ENCODE measurements at regions not wholly inside any gene's neighbourhood (a gene's known extent, or its start where the extent isn't known, plus 50 kb on each side); places are given as distances from the start of the nearest gene placed in this dataset.
"Not testable (repeated sequence)": the region's sequence is repeated elsewhere in the genome, so short reads cannot be mapped to it uniquely, and the experiment has no call there.

DNA sequence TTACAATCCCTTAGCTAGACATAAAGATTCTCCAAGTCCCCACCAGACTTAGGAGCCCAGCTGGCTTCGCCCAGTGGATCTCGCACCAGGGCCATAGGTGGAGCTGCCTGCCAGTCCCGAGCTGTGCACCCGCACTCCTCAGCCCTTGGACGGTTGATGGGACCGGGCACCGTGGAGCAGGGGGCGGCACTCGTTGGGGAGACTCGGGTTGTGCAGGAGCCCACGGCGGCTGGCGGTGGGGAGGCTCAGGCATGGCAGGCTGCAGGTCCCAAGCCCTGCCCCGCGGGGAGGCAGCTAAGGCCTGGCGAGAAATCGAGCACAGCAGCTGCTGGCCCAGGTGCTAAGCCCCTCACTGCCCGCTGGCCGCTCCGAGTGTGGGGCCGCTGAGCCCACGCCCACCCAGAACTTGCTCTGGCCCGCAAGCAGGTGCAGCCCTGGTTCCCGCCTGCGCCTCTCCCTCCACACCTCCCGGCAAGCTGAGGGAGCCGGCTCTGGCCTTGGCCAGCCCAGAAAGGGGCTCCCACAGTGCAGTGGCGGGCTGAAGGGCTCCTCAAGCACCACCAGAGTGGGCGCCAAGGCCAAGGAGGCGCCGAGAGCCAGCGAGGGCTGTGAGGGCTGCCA lies 275.0 kb upstream of the PDE3A start:
- ATAC-seq, result not testable (repeated sequence)

DNA sequence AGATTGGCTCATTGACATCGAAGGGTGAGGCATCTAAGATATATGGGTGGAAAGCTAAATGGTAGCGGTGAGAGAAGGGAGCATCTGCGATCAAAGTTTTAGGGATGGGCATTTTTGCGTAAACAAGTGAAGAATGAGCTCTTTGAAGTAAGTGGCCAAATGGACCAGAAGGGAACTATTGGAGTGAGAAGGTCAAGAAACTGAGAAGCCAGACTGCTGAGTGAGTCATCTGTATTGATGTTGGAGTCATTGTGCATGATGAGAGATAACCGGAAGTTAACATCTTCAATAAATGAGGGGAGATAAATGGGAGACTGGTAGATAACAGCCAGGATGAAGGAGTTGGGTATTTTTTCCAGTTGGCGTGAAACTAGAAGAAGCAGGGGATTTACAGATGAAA lies 271.9 kb upstream of the PDE3A start:
- no peak for ATAC-seq

DNA sequence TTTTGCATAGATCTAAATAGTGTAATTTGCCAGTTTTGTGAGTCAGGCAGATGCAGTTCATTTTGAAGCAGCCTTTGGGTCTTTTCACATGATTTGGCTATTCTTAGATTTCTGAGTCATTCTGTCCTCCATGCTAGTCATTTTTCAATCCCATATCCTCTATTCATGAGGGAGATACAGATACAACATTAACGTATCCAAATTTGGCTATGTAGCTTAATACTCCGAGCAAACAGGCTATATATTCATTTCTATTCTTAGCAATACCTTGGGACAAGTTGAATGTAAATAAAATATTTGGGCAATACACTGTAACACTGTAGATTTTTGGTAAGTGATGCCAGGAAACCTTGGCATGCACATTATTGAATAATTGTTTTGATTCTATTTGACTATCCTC lies 270.7 kb upstream of the PDE3A start:
- ATAC-seq, result no peak

DNA sequence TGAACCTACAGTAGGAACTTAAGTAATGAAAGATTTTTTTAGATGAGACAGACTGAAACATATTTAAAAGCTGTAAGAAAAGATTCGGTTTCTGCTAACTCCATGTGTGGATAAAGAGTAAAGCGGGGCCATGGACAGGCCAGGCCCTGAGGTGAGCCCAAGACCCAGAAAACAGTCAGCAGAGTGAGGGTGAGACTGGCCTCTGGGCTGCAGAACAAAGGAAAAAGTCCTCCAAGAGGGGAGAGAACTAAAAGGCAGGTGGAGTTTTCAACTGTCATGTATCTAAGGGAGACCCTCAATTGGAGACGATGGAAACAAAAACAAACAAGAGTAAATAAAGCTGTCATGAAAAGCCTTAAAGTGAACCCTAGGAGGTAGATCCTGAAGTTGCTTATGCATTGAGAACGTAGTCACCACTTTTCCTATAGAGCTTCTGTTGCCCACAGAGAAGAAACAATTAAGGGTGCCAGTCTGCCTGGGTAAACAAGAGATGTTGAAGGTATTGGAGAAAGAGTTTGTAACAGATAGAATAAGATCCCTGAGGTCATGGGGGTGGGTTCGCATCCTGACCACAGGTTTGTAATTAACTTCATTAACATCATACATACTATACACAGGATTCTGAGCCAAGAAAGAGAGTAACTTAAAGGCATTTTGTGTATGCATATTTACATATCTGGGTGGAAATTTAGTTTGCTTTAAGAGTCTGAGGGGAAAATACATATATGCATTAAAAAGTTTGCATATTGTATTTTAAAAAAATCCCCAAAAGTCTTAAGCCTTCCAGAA lies 268.7 kb upstream of the PDE3A start:
- no peak for ATAC-seq

DNA sequence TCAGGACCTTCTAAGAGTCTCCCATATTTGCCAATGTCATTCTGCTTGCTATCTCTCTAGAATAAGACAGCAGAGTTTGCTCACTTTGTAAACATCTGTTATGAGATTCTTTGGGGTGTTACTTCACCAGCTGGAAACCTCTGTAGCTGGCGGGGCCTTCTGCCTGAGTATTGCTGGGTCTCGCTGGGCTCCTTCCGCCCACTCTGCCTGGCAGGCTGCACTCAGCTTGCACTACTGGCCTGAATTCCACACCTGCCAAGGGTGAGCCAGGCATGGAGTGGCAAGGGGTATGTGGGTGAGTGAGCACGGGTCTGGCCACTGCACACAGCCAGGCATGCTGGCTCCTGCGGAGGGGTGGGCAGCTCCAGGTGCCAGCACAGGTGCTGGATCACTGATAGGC lies 267.3 kb upstream of the PDE3A start:
- ATAC-seq, result no peak

DNA sequence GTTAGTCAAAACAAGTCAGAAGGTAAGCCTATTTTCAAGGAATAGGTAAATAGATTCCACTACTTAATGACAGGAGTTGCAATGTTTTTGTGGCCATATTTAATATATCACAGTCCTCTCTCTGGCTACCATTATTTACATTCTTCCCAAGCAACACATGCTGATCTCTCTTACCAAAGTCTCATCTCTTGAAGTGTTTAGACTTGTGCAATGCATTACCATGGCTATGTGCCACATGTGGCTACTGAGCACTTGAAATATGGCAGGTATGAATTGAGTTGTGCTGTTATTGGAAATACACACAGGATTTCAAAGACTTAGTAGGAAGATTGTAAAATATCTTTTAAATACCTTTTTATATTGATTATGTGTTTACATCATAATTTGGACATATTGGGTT lies 262.4 kb upstream of the PDE3A start:
- no peak for ATAC-seq

DNA sequence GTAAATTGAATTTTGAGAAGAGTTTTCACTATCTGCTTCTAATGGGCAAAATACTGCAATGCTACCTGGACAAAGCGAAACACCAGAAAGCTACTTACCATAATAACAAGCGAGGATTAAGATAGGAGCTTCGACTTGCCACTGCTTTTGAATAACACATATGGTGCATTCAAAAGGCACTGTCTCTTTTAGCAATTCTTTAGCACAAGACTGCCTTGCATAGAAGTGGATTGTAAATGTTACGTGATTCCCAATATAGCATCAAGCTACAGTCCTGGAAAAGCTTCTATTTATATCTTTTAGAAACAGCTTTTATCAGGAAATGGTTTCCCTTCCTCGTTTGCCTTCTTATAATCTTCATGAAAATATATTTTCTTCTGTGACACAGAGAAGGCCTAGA lies 258.7 kb upstream of the PDE3A start:
- ATAC-seq, result no peak

DNA sequence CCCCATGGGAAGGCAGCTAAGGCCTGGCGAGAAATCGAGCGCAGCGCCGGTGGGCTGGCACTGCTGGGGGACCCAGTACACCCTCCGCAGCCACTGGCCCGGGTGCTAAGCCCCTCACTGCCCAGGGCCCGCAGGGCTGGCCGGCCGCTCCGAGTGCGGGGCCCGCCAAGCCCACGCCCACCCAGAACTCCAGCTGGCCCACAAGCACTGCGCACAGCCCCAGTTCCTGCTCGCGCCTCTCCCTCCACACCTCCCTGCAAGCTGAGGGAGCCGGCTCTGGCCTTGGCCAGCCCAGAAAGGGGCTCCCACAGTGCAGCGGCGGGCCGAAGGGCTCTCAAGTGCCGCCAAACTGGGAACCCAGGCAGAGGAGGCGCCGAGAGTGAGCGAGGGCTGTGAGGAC lies 253.0 kb upstream of the PDE3A start:
- not testable (repeated sequence) for ATAC-seq

DNA sequence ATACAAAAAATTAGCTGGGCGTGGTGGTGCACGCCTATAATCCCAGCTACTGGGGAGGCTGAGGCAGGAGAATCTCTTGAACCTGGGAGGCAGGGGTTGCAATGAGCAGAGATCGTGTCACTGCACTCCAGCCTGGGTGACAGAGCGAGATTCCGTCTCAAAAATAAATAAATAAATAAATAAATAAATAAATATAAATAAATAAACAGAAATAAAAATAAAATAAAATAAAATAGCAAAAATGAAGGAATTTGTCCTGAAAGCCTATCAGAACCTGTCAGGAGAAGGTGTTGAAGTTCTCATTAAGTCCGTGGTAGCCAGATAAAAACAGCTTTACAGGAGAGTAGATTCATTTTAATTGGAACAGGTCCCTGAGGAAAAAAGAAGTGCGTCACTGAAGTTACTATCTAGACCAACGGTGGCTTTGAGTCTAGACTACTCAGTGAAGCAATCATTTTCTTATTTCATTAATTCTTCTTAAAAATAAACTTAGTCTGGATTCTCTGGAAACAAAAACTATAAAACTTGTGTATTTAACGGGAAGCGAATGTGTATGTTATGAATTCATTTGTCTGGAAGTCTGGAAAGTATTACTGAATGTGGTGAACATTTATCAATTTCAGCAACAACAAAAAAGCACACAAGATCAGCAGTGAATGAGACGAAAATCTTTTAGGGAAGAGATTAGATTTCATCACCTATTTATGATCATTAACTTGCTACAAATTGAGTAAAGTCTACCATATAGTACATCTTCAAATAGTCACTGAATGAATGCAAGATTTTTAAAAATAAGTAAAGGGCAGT lies 248.5 kb upstream of the PDE3A start:
- ATAC-seq, result no peak

DNA sequence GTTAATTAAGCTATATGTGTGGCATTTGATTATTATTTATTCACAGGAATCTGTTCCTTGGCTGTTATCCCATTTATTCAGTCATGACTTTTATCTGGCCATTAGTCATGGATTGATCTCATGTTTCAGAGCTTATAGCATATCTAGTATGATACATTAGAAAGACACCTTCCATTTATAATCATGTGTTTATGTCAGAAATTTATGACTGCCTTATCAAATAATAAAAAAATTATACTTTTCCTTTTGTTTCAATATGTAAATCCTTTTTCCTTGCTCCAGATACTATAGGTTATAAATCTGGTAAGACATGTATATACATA lies 248.0 kb upstream of the PDE3A start:
- no peak for ATAC-seq

DNA sequence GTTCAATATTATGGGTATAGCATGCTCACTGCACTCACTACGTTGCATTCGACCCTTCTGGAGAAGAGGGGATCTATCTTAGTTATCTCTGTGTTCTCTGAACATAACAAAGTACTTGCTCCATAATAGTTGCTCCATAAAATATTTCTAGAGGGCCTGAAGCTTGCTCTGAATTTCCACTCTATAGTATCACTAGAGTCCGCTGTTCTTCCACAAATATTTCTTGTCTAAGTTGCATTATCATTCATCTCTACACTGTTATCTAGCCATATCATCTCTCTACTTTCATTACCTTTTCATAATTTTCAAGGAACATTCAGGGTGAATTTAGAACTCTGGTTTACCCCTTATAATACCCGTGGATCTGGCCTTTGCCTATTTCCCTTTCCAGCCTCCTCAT lies 246.1 kb upstream of the PDE3A start:
- ATAC-seq, result no peak

DNA sequence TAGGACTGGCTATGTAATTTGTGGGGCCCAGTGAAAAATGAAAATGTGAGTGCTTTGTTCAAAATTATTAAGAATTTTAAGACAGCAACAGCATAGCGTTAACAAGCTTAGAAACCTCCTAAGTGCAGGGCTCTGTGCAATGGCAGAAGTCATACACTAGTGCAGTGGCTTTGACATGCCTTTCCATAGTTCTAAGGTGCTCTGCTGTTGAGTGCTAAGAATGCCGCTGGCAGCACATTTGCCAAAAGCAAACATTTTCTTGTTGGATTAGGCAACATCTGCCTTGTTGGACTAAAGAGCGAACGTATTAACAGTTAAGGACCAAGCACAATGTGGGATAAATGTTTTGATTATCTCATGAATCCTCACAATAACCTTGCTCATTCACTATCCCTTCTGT lies 244.9 kb upstream of the PDE3A start:
- ATAC-seq, result no peak

DNA sequence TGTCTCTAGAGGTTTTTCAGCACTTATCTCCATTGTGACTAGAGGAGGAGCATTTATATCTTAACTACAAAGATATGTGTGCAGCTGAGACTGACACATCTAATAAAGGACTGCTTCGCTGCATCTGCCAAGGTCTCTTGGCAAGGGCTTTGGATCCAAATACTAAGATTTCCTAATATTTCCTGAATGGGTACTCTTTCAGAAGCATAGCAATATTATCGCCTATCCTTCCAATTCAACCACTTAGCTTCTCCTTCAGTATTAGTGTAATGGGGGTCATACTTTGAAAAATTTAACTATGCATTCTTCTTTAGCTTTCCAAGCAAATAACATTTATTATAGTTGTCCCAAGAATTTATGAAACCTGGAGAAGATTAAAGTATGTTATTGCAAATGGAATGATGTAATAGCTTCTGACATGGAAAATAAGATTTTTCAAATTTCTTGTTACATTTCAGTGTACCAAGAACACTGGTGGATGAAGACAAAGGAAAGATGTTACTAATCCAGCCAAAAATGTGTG lies 243.0 kb upstream of the PDE3A start:
- no peak for ATAC-seq

DNA sequence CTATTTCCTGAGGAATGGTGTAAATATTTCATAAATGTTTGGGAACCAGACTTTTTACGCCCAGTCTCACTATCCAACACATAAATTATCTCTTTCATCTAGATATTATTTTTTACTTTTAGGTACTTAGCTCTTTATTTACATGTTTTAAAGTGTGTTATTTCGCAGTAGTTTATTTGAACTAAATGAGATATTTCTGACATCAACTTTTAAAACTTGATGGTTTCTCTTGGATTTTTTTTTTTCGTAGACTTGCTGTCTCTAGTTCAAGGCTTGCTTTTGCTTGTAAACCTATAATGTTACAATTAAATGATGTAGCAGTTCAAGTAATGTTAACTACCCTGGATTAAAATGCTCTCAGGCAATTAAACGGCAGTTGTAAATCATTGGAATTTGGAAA lies 241.7 kb upstream of the PDE3A start:
- no peak for ATAC-seq

DNA sequence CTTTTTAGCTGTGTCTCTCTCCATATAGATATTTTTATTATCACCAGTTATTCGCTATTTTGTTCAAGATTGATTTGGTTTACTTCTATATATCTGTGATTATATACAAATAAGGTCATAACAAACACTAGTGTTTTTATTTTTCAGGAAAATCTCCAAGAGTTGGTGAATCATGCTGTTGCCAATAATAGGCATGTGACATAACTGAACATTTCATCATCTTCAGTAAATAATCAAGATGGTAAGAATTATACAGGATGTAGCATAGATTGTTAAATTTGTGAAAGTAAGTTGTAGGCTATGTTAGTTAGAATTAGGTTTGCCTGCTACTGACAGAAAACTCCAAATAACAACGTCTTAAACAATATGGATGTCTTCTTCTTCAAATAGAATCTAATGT lies 240.9 kb upstream of the PDE3A start:
- no peak for ATAC-seq

DNA sequence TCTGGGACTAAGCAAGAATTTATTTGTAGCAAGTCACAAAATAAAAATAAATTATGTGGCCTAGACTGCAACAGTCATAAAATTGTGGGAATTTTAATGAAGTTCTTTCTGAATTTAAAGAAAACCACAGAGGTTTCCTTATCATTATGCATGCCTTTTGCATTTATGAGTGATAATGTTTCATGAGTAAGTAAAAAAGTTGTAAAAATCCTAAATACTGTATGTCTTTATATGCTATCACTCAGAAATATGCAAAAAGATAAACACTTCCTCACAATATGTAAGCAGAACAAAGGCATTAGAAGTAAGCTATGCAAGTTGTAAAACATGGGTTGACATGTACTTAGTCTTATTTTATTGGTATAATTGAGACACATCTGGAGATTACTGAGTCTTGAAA lies 239.4 kb upstream of the PDE3A start:
- ATAC-seq, result no peak

DNA sequence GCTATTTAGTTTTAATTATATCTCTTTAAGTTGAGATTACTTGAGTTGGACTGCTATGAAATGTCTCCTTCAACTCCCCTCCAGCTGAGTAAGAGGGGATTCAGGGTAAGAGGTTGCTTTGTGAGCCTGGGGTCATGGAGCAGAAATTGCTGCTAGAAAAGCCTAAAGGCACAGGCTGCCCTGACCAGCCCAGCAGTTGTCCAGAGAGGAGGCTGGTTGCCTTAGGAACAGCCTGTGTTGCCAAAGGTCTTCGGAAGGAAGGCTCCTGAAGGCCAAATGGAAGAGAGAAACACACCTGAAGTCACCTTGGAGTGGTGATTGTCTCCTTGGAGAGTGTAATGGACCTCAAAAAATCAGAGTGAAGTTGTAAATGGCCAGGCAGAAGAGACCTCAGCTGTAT lies 235.5 kb upstream of the PDE3A start:
- no peak for ATAC-seq

DNA sequence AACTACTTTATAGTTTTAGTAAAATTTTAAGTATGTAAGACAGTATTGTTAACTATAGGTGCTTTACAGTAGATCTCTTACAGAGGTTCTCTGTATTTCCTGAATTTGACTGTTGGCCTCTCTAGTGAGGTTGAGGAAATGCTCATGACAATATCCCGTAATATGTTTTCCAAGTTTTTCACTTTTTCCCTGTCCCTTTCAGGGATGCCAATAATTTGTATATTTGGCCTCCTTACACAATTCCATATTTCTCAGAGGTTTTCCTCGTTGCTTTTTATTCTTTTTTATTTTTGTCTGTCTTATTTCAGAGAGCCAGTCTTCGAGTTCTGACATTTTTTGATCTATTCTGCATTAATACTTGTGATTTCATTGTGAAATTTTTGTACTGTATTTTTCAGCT lies 233.7 kb upstream of the PDE3A start:
- no peak for ATAC-seq

DNA sequence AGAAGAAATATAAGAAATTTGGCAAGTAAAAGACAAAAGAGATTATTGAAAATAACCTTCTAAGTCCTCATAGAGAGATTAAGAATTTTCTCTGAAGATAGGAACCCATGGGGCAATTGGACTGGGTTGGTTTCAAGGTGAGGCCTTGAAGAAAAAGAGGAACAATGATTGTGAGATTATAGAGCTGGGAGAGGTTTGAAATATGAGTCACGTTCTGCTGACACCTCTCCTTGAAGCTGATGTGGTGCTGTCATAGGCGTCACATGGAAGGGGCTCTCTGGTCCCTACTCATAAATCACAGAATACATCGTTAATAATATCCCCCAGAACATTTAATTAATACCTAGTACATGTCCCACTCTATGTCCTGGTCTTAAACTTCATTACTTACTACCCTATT lies 227.6 kb upstream of the PDE3A start:
- ATAC-seq, result no peak

DNA sequence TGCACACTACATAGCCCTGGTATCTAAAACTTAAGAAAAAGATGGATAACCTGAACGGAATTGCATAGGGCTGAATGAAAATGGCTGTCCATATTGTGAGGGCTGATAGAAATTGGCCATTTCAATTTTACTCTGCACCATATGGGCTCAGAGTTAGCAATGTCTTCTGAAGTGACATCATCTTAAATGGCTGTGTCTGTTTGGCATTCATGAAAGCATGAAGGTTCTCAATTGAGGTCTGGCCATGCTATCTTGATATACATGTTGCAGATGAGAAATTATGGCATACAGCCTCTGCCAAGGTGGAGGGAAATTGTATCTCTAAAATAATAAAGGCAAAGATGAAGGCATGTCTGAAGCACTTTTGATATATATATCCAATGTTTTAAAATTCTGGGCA lies 226.0 kb upstream of the PDE3A start:
- ATAC-seq, result no peak

DNA sequence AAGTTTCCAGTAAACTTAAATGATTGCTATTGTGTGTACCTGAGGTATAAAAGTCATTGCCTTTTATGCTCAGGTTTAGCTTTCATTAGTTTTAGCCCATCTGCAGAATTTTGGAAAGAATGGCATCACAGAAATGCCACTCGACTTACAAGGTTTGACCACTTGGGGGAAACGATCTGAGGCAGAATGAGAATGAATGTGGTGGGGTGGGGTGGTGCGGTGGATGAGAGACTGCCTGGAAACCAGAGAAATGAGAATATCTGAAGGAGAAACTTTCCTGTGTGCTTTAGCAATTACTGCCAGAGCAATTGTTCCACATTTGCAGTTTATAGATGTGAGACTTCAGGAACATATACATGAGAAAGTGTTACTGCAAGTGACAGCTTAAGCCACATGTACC lies 225.4 kb upstream of the PDE3A start:
- ATAC-seq, result no peak

DNA sequence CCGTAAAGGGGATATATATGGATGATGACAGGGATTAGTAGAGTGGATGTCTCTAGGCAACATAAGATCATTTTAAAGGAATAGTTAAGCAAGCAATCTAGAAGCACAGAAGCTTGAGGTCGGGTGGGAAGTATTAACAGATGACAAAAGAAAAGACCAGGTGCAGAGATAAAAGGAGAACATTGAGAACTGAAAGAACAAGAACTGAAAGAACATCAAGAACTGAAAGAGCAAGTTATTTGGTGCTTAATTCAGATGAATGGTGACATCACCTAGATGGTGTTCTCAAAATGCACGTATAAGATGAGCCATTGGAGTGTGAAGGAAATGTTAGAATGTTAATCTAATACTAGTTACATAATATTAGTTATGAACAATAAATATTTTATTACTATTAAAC lies 224.0 kb upstream of the PDE3A start:
- no peak for ATAC-seq

DNA sequence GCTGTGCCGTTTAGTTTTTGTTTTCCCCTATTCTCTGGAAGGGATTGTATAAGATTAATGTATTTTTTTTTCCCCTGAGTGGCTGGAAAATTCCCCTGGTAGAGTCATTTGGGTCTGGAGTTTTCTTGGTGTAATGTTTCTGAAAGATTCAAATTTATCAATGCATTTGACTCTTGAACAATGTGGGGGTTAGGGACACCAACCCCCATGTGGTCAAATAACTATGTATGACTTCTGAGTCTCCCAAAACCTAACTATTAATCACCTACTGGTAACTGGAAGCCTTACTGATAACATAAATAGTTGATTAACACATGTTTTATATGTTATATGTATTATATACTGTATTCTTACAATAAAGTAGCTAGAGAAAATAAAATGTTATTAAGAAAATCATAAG lies 220.1 kb upstream of the PDE3A start:
- no peak for ATAC-seq

Data from esophagus mucosa (tissue), 1 donor.